CD4-positive, alpha-beta T cell treated with Interleukin-6 for 4 hours (primary cell): ENCODE measurements at regions not wholly inside any gene's neighbourhood (a gene's known extent, or its start where the extent isn't known, plus 50 kb on each side); places are given as distances from the start of the nearest gene placed in this dataset.

Experiments used
- DNase-seq: peaks from one replicate; pipeline ENCODE4 v3.0.0-alpha.2; 2020; ENCODE audit warnings: mixed read lengths

DNA sequence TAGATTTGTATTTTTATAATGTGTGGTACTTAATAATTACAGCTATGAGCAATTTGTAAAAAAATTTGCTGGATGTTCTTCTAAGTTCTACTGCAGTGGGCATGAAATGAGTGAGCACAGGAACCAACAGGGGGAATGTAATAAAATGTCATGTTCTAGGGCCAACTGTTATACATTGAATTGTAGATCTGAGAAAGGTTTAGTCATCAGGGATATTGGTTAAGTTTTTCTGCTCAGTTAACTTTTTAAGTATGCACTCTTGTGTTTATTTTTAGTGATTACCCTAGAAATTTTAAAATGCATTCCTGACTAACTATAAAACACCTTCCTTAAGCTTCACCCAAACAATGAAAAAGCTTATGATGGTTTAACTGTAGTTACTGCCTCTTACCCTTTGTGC is 101.8 kb downstream of the CAND1 start:
- no peak for DNase-seq

DNA sequence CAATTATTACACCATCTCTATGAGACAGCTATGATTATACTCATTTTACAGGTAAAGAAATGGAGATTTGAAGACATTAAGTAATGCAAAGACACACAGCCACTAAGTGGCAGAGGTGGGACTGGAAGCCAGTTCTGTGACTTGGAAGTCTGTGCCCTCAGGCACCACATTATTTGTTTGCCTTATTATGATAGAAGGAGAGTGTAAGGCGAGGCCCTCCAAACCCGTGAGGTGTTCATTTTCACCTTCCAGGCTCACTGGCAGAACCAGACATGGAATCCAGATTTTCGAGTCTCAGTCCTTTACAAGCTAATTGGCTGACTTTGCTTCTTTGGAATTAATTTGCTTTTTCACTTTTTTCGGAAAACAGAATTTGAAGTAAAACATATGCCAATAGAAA is 107.9 kb downstream of the CAND1 start:
- DNase-seq = no peak

DNA sequence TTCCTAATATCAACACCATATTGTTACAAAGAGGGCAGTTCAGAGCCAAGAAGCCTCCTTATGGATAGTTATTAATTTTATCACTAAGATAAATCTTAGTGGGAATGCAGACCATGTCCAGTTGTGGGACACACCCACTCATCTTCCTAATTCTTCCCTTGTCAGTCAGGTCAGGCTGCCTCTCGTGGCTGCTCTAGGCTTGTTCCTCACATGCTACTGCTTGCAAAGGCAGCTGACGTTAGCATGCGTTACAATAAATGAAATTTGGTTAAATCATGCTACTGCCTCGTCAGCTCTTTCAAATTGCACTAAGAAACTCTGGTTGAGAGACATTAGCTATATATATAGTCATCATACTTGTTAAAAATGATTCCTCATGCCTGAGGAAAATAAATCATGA is 108.4 kb downstream of the CAND1 start:
- DNase-seq = no peak

- DNase-seq = no peak
Observed at GRCh38 chr12:67382241-67382871, 113.2 kb downstream of the CAND1 start.

GRCh38 chr12:67386869-67387565 is 117.9 kb downstream of the CAND1 start:
- no peak for DNase-seq

- no peak for DNase-seq
Observed at GRCh38 chr12:67388331-67389138, 119.4 kb downstream of the CAND1 start.

DNA sequence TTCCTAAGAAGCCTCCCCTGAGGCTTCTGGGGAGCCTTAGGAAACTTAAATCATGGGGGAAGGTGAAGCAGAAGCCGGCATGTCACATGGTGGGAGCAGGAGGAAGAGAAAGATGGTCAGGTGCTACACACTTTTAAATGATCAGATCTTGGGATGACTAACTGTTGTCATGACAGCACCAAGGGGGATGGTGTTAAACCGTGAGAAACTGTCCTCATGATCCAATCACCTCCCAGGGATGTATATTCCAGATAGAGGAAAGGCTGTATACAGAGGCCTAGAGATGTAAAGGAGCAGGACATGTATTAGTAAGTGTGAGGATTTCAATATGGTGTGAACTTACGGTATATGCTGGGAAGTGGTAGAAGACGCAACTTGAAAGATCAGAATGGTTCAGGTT is 121.1 kb downstream of the CAND1 start:
- no peak for DNase-seq

DNA sequence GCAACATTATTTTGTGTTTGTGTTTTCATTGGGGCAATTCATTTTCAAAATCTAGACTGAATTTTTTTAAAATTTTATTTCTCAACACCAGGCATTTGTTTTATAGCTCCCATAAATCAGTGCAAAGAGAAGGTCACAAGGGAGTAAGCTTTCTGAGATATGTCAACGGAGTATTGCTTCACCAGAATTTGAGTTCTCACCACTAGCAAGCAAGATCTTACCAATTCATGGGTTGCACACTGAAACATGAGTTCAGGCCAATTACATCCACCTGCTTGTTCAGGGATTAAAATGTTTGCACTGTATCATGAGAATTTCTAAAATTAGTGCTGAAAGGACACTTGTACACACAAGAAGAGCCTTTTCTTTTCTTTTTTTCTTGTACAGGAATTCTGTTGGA is 121.9 kb downstream of the CAND1 start:
- DNase-seq = no peak

GRCh38 chr12:67391656-67392055 is 122.5 kb downstream of the CAND1 start:
- no peak for DNase-seq

- no peak for DNase-seq
Observed at GRCh38 chr12:67394550-67394949, 125.4 kb downstream of the CAND1 start.

DNA sequence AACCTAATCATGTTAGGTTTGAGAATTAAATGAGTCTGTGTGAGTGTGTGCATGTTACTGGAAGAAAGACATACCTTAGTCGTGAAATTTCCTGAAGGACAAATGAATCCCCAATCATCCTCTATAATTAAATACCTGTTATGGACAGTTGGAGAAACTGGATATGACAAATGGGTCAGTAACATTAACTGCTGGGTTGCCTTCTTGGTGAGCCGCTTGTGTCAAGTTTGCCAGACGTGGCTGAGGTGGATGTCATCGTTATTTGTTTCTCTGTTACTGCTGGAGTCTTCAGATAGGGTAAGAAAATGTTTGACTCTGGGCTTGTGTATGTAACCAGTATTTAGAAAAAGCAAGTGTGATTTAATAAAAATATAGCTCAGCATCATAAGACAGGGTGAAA is 131.6 kb downstream of the CAND1 start:
- no peak for DNase-seq

GRCh38 chr12:67410246-67410645 is 141.1 kb downstream of the CAND1 start:
- DNase-seq = no peak

GRCh38 chr12:67410667-67411067 is 141.5 kb downstream of the CAND1 start:
- DNase-seq = no peak

DNA sequence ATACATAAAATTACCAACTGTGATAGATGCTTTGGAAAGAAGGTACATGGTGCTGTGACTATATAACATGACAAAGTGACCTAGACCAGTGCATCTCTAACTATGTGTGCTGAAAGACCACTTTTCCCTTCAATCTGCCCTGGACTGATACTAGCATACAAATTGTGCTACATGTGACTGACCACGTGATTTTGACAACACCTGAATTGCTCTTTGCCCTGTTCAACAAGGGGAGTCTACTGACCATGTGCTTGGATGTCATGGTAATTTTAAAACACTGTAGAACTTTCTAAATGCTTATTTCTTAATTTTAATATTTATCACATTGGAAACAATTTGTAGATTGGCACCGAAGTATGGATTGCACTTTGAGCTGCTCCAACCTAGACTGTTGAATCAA is 142.4 kb downstream of the CAND1 start:
- DNase-seq = no peak

GRCh38 chr12:67413577-67413976 is 144.4 kb downstream of the CAND1 start:
- DNase-seq = no peak

DNA sequence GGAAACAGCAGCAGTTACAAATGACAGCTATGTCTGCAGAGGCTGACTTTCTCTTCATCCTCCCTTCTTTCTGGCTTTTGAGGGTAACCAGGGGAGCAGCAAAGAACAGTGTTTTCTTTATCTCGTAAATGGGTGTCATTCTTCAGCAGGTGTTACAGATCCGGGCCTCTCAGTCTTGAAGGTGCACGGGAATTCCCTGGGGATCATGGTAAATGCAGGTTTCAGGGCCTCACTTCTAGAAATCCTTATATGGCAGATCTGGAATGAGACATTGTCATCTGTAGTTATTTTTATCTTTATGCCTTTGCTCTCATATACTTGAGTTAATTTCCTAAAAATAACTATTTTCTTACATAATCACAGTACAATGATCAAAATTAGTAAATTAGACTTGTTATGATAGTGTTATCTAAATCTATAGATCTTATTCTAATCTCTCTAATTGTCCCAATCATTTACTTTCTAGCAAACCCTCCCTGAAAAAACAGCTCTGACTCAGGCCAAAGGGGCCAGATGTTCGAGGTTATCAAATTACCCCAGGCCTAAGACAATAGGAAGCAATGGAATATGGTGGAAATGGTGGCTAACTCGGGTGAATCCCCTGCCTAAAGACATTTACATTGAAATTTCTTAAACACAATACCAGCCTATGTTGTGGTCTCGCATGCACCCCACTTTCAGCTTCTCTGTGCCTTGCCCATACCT is 145.0 kb downstream of the CAND1 start:
- DNase-seq = no peak

DNA sequence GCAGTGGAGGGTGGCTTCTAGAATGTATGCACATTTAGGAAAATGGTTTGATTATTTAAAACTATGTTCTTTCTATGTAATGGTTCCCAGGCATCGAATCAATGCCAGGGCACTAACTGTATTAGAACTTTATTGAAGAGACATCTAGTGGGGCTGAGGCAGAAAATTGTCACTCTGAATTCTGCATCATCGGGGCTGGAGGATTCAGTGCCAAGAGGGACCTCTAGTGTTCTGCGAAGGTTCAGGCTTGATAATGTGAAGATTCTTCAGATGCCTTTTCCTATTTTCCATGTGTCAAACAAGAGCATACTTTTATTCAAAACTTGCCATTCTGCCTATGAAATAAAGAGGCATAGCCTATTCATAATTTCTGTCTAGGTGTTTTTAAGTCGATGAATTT is 146.3 kb downstream of the CAND1 start:
- DNase-seq = no peak

- DNase-seq = no peak
Observed at GRCh38 chr12:67419810-67420209, 150.7 kb downstream of the CAND1 start.

- DNase-seq = no peak
Observed at GRCh38 chr12:67420506-67420905, 151.3 kb downstream of the CAND1 start.

DNA sequence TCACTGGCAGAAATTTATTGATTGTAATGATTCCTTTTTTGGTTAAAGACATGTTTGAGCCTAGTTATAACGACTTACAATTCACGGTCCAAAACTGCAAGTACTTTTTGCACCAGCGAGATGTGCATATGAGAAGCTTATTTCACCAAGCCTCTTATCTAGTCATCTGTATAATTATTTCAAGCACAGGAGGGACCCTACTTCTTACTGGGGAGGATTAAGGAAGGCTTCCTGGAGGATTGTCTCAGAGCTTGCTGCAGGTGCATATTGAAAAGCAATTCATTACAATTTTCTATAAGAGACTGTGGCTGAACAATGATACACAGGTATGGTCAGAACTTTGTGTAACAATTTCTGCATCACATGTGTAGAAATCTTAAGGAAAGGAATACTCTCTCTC is 152.9 kb downstream of the CAND1 start:
- no peak for DNase-seq

- DNase-seq = no peak
Observed at GRCh38 chr12:67424784-67425183, 155.6 kb downstream of the CAND1 start.

- no peak for DNase-seq
Observed at GRCh38 chr12:67425394-67425793, 156.2 kb downstream of the CAND1 start.

DNA sequence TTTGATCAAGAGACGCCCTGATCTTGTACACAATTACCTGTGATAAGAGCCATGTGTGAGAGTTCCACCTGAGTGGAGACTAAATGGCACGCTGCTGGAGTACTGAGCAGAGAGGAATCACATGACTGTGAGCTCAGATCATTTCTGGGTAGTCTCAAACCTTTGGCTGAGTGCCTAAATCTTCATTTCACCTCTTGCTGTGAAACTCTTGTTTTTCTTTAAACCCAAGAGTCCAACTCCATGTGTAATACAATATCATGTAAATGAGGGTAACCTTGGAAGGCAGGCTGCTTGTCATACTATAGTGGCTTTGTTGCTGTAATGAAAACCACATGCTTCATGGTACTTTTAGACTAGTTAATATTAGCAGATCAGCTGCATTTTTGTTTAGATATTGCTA is 156.9 kb downstream of the CAND1 start:
- no peak for DNase-seq
